Midbrain (tissue), 1 donor: ENCODE measurements at regions not wholly inside any gene's neighbourhood (a gene's known extent, or its start where the extent isn't known, plus 50 kb on each side); places are given as distances from the start of the nearest gene placed in this dataset.
A peak's percentile ranks its signal among the peaks of the same experiment; 100 is the strongest.
"Not testable (repeated sequence)": the region's sequence is repeated elsewhere in the genome, so short reads cannot be mapped to it uniquely, and the experiment has no call there.

ENCODE experiments used
- DNase-seq: peaks from one replicate; lab custom pipeline; 2025; lab: John Stamatoyannopoulos, UW

DNA sequence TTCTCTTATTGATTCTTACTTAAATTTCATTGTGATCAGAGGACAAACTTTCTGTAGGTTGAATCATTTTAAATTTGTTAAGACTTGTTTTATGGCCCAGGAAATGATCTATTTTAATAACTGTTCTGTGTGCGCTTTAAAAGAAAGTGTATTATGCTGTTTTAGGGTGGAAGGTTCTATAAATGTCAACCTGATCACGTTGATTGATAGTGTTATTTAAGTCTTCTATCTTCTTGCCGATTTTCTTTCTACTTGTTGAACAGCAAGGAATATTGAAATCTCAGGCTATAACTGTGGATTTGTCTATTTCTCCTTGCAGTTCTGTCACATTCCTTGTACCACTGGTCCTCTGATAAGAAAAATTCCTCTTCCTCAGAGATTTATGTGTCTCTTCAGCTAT is 112.7 kb downstream of the TANC2 start:
- DNase-seq: no peak

DNA sequence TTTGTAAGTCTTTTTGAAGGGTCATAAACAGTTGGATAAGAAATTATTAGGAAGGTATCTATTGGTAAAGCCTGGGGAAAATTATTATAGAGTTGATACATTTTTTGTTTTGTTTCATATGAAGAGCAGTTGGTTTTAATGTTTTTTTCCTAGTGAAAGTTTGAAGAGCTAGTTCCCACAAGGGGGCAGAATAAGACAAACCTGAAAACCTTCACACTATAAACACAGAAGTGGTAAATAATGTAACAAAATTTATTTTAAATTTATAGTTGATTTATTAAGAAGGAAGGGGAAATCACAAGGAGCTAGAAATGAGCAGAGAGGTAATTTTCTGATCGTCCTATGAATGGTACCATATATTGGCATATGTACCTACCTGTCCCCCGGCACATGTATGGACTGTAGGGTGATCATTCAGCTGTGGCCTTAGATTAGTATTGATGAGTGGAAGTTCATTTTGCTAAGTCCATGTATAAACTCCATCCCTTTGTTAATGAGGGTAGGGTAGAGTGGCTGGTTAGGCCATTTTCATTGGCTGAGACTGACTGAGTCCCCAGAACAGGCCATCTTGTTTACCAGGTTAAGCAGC is 116.3 kb downstream of the TANC2 start:
- peak; percentile 20 for DNase-seq

DNA sequence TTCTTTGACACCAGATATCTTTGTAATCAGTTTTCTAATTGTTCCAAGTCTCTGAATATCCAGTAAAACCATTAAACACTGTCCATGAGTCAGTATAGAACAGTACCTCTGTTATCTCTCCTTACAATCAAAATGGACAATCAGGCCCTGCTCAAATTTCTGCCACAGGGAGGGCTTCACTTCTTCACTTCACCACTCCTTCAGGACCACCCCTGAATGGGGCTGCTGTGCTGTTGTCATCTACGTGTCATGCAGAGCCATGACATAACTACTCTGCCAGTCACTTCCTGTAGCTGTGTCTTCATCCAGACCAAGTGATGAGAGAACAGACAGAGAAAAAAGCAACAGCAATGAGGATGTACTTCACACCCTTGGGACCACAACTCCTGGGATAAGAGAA is 116.9 kb downstream of the TANC2 start:
- DNase-seq: no peak

DNA sequence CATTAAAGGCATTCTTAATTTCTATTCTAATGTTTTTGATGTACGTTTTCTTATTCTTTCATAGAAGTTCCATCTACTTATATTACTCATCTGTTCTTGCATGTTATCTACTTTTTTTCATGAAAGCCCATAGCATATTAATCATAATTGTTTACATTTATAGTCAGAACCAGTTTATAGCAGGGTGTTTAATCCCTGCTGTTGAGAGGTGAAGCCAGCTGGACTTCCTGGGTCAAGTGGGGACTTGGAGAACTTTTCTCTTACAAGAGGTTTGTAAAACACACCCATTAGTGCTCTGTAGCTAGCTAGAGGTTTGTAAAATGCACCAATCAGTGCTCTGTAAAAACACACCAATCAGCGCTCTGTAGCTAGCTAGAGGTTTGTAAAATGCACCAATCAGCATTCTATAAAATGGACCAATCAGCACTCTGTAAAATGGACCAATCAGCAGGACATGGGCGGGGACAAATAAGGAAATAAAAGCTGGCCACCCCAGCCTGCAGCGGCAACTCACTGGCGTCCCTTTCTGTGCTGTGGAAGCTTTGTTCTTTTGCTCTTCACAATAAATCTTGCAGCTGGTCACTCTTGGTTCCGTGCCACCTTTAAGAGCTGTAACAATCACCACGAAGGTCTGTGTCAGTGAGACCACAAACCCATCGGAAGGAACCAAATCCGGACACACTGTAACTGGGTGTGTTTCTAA is 120.6 kb downstream of the TANC2 start:
- DNase-seq: no peak

DNA sequence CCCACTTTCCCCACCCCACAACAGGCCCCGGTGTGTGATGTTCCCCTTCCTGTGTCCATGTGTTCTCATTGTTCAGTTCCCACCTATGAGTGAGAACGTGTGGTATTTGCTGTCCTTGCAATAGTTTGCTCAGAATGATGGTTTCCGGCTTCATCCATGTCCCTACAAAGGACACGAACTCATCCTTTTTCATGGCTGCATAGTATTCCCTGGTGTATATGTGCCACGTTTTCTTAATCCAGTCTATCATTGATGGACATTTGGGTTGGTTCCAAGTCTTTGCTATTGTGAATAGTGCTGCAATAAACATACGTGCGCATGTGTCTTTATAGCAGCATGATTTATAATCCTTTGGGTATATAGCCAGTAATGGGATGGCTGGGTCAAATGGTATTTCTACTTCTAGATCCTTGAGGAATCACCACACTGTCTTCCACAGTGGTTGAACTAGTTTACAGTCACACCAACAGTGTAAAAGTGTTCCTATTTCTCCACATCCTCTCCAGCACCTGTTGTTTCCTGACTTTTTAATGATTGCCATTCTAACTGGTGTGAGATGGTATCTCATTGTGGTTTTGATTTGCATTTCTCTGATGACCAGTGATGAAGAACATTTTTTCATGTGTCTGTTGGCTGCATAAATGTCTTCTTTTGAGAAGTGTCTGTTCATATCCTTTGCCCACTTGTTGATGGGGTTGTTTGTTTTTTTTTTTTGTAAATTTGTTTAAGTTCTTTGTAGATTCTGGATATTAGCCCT is 124.5 kb downstream of the TANC2 start:
- DNase-seq: not testable (repeated sequence)

GRCh38 chr17:63091909-63092308 is 125.9 kb downstream of the TANC2 start:
- not testable (repeated sequence) for DNase-seq

DNA sequence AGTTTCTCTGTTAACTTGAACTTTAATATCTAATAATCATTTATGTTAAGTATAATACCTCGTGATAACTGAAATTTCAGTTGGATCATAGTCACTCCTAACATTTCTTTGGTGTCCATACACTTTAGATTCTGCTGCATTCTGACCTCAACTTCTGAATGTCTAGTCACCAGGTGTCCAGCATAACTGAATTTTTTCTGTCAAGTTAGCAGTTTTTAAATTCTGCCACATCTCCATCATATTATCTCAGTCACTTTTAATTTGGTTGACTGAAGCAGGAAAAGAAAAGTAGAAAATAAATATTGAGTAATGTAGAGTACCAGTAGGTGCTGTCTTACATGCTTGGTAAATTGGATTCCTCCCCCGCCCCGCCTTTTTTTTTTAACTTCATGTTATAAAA is 128.6 kb downstream of the TANC2 start:
- no peak for DNase-seq

DNA sequence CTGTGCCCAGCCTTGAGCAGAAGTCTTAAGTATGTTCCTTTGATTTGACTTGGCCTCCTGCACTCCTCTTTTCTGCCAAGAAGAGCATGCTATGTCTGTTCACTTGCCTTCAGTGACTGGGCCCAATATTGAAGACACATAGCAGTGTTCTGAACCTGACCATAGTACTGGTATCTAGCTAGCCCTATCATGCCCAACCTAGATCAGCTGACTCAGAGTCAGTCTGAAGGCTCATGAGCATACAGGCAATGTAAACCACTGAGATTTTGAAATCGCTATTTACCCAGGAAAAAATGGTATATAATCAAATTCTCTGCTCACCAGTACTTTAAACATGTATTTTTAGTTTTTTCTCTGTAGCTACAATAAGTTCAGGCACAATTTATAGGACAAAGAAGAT is 129.4 kb downstream of the TANC2 start:
- DNase-seq: no peak

- no peak for DNase-seq
These were observed 129.8 kb downstream of the TANC2 start for GRCh38 chr17:63095879-63096278.

- DNase-seq: no peak
These were observed 130.4 kb downstream of the TANC2 start for GRCh38 chr17:63096426-63096825.

DNA sequence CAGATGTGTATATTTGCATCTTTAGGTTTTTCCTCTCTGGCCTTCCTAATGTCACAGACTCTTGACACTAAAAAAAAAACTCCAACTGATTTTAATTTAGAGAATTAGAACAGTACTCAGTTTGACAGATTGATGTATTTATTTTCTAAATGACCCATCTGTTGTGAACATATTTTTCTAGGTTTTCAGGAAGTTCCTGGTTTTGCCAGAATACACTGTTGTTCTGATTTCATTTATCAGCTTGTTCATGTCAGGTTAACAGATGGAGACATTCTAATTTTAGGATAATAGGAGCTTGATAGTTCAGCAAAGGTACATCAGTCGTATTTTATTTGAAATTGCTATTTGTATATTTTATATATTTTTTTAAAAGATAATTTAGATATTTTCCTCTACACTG is 133.4 kb downstream of the TANC2 start:
- DNase-seq: no peak

GRCh38 chr17:63102034-63102433 is 136.0 kb downstream of the TANC2 start:
- DNase-seq: no peak

- DNase-seq: no peak
These were observed 140.0 kb downstream of the TANC2 start for GRCh38 chr17:63106050-63106449.

DNA sequence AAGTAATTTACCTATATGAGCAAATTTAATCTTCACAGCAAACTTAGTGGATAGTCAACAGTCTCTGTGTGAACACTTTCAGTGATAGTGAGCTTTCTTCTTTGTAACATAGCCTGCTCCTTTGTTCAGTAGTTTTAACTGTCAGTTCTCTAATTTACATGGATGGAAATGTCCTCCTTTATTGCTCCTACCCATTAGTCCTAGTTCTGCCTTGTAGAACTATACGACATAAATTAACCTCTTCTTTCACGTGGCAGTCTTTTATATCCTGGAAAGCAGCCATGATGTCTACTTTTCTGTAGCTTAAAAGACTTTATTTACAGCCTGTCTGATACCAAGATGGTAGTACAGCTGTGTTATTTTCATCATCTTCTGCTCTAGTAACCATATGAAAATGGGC is 143.6 kb downstream of the TANC2 start:
- no peak for DNase-seq

DNA sequence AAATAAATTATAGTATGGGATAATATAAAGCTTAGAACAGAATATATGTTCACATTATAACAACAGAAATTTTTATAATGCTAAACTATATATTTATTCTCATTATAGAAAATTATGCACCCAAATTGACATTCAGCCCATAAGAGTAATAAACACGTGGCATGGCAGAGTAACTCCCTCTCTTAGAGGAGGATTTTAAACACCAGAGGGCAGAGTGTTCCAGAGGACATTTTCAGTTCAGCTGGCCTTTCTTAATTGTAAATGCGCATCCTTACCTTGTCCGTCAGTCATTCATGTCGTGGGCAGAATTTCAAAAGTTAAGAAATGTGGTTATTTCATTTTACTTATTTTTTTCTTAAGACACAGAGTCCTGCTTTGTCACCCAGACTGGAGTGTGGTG is 147.1 kb downstream of the TANC2 start:
- DNase-seq: peak; percentile 31

GRCh38 chr17:63116228-63116627 is 150.2 kb downstream of the TANC2 start:
- DNase-seq: no peak

DNA sequence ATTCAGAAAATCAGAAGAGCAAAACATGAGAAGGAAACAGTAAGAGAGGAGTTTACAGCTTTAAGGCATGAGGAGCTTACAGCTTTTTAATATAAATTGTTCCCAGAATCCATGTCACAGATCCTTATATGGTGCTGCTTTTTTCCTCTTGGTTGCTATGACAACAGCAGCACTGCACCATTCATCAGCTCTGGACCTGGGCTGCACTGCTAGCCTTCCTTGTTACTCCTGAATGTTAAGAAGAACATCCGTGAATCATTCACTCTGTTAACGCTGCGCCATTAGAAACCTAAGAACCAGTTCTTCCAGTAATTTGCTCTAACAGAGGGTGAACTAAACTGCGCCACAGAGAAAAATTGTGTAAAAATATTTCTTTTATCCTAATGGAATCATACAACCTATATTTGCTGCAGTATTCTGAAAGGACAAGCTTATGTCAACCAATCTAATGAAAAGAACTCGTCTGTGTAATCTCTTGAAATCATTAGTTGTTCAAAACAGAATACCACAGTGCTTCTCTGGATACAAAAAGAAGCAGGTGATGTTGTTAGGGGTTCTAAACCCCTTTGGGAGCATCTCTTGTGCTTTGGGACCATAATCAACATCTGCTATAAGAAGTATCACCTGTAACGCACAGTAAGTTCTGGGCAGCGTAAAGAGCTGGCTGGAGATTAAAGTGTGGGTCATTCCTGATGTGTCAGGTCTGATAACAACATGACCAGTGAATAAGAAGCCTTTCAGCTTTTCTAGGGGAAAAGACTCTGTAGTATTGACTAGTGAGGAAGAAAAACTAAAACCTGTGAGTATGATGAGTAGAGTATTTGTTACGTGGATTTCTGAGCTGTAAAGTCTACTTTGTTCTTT is 151.2 kb downstream of the TANC2 start:
- peak; percentile 53 for DNase-seq

GRCh38 chr17:63120406-63120805 is 154.4 kb downstream of the TANC2 start:
- no peak for DNase-seq

DNA sequence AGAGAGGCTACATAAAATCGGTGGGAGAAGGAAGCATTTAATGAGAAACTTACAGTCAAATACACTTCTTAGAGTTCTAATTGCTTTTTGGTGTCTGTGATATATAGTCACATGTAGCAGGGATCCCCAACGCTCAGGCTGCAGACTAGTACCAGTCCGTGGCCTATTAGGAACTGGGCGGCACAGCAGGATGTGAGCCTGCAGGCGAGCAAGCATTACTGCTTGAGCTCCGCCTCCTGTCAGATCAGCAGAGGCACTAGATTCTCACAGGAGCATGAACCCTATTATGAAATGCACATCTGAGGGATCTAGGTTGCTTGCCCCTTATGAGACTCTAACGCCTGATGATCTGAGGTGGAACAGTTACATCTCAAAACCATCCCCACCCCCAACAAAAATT is 158.5 kb downstream of the TANC2 start:
- DNase-seq: no peak

DNA sequence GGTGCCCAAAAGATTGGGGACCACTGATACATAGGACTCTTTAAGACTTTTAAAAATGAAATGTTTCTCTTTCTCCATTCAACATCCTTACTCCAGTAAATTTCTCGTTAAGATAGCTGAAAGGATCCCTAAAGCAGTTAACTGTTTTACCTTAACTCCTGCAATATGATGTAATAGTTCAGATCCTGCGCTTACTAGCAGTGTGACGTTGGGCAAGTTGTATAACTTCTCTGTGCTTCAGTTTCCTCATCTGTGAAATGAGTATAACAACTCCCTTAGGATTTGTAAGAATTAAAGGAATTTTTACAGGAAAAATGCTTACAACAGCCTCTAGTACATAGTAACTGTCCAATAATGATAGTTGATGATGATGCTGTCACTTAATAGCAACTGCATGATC is 158.9 kb downstream of the TANC2 start:
- DNase-seq: no peak

- DNase-seq: no peak
These were observed 160.0 kb downstream of the TANC2 start for GRCh38 chr17:63125987-63126386.

DNA sequence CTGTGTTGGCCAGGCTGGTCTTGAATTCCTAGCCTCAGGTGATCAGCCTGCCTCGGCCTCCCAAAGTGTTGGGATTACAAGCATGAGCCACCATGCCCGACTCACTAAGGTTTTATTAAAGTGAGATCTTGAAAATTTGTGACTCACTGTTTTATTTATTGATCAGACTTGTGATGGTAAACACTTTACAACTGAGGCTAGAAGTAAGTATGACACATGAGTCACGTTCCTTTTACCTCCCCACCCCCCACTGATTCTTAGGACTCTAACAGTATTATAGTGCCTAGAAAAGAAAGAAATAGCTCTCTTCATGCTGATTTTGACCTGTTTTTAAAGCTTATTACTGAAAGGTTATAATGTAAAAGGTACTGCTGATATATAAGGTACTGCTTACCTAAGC is 160.6 kb downstream of the TANC2 start:
- no peak for DNase-seq
